ENCODE measurements at regions not wholly inside any gene's neighbourhood (a gene's known extent, or its start where the extent isn't known, plus 50 kb on each side); places are given as distances from the start of the nearest gene placed in this dataset.

DNA sequence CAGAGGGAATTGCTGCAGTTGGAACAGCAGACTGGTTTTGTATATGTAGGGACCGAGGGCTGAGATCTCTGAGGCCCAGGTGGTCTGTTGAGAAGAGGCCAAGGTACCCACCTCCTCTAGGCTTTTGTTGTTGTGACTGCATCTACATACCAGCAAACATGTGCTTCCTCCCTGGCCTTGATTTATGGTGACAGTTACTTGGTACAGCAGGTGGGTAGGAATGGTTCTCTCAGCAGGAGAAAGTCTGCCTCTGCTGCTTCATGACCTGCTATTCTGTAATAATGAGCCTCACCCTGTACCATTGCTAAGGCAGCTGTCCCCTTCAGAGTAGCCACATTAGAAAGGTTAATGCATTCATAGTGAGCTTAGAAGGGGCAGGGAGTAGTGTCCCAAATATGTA is 196.7 kb upstream of the PELI2 start:
- TF ChIP-seq TAF1 (IDR thresholded peaks at IDR 0.05; ENCODE audit: borderline replicate concordance, low read depth, low read length), result no peak
- no peak for TF ChIP-seq POLR2A (IDR thresholded peaks at IDR 0.05; ENCODE audit: low read depth, low read length)
- no peak for TF ChIP-seq POLR2AphosphoS5 (IDR thresholded peaks at IDR 0.05; ENCODE audit: low read depth, low read length)
